H9 (cell line): ENCODE measurements at regions not wholly inside any gene's neighbourhood (a gene's known extent, or its start where the extent isn't known, plus 50 kb on each side); places are given as distances from the start of the nearest gene placed in this dataset.

ENCODE experiments used
- DNase-seq: peaks from one replicate; pipeline ENCODE4 v3.0.0-alpha.2; 2017
- H2AFZ ChIP-seq: one replicate; pipeline ENCODE4 v1.6.1; 2013; ENCODE audit warnings: mild to moderate bottlenecking, low read length, control low read depth, moderate library complexity
- H2AK5ac ChIP-seq: 2 replicates; pipeline ENCODE4 v1.6.1; 2013; ENCODE audit warnings: low read length, control low read depth, mixed read lengths; ENCODE audit not compliant: insufficient read length
- H2BK120ac ChIP-seq: one replicate; pipeline ENCODE4 v1.6.1; 2013; ENCODE audit warnings: low read depth, mild to moderate bottlenecking, low read length, control low read depth, inconsistent platforms; ENCODE audit not compliant: poor library complexity, severe bottlenecking
- H2BK12ac ChIP-seq: 2 replicates; pipeline ENCODE4 v1.6.1; 2013; ENCODE audit warnings: low read length, control low read depth, mixed read lengths, low read depth; ENCODE audit not compliant: insufficient read length
- H2BK15ac ChIP-seq: 2 replicates; pipeline ENCODE4 v1.6.1; 2013; ENCODE audit warnings: low read depth, low read length, control low read depth
- H2BK20ac ChIP-seq: one replicate; pipeline ENCODE4 v1.6.1; 2013; ENCODE audit warnings: low read depth, mild to moderate bottlenecking, low read length, control low read depth, inconsistent platforms; ENCODE audit not compliant: poor library complexity, severe bottlenecking
- H2BK5ac ChIP-seq: 2 replicates; pipeline ENCODE4 v1.6.1; 2013; ENCODE audit warnings: low read length, control low read depth, mixed read lengths; ENCODE audit not compliant: insufficient read length
- H3K14ac ChIP-seq: 2 replicates; pipeline ENCODE4 v1.6.1; 2013; ENCODE audit warnings: low read length, control low read depth; ENCODE audit not compliant: insufficient read depth
- H3K18ac ChIP-seq: 2 replicates; pipeline ENCODE4 v1.6.1; 2013; ENCODE audit warnings: low read depth, mild to moderate bottlenecking, mixed read lengths, low read length, control low read depth; ENCODE audit not compliant: insufficient read length
- H3K23ac ChIP-seq: 2 replicates; pipeline ENCODE4 v1.6.1; 2013; ENCODE audit warnings: low read length, control low read depth, mixed read lengths, low read depth; ENCODE audit not compliant: insufficient read length
- H3K23me2 ChIP-seq: 2 replicates; pipeline ENCODE4 v1.6.1; 2013; ENCODE audit warnings: low read depth, mild to moderate bottlenecking, mixed read lengths, low read length, control low read depth; ENCODE audit not compliant: insufficient read length, poor library complexity, severe bottlenecking
- H3K27ac ChIP-seq: 2 replicates; pipeline ENCODE4 v1.5.1; 2013; ENCODE audit warnings: low read length, control low read depth, mixed read lengths, low read depth; ENCODE audit not compliant: insufficient read length
- H3K27me3 ChIP-seq: 2 replicates; pipeline ENCODE4 v1.6.1; 2013; ENCODE audit warnings: low read length, control low read depth, inconsistent platforms; ENCODE audit not compliant: insufficient read depth
- H3K4ac ChIP-seq: 2 replicates; pipeline ENCODE4 v1.6.1; 2013; ENCODE audit warnings: low read depth, mild to moderate bottlenecking, control low read depth, inconsistent platforms, low read length, moderate library complexity
- H3K4me1 ChIP-seq: 2 replicates; pipeline ENCODE4 v1.6.1; 2013; ENCODE audit warnings: low read length, control low read depth, inconsistent platforms; ENCODE audit not compliant: insufficient read depth
- H3K4me2 ChIP-seq: 2 replicates; pipeline ENCODE4 v1.6.1; 2013; ENCODE audit warnings: low read length, control low read depth, mixed read lengths; ENCODE audit not compliant: insufficient read length, insufficient read depth
- H3K56ac ChIP-seq: 2 replicates; pipeline ENCODE4 v1.6.1; 2013; ENCODE audit warnings: low read depth, mild to moderate bottlenecking, mixed read lengths, low read length, control low read depth; ENCODE audit not compliant: insufficient read length
- H3K79me1 ChIP-seq: 2 replicates; pipeline ENCODE4 v1.6.1; 2013; ENCODE audit warnings: low read depth, mild to moderate bottlenecking, moderate library complexity, low read length, control low read depth, inconsistent platforms; ENCODE audit not compliant: insufficient read depth, poor library complexity, severe bottlenecking
- H3K79me2 ChIP-seq: 2 replicates; pipeline ENCODE4 v1.6.1; 2013; ENCODE audit warnings: low read length, control low read depth, inconsistent platforms; ENCODE audit not compliant: insufficient read depth
- H3K9ac ChIP-seq: 2 replicates; pipeline ENCODE4 v1.6.1; 2013; ENCODE audit warnings: low read length, control low read depth, mixed read lengths; ENCODE audit not compliant: insufficient read length; ENCODE audit errors: extremely low read depth
- H3K9me3 ChIP-seq: one replicate; pipeline ENCODE4 v1.6.1; 2013; ENCODE audit warnings: low read depth, low read length, inconsistent platforms; ENCODE audit not compliant: control insufficient read depth
- H3T11ph ChIP-seq: one replicate; pipeline ENCODE4 v1.6.1; 2013; ENCODE audit warnings: mild to moderate bottlenecking, low read length, control low read depth, inconsistent platforms
- H4K20me1 ChIP-seq: one replicate; pipeline ENCODE4 v1.6.1; 2013; ENCODE audit not compliant: control insufficient read depth, insufficient read length, insufficient read depth
- H4K5ac ChIP-seq: 2 replicates; pipeline ENCODE4 v1.6.1; 2013; ENCODE audit warnings: low read depth, mild to moderate bottlenecking, mixed read lengths, low read length, control low read depth; ENCODE audit not compliant: insufficient read length
- H4K8ac ChIP-seq: replicated peaks from 2 replicates; pipeline ENCODE4 v1.6.1; 2013; ENCODE audit warnings: low read length, control low read depth, mixed read lengths, low read depth; ENCODE audit not compliant: insufficient read length
- H4K91ac ChIP-seq: 2 replicates; pipeline ENCODE4 v1.6.1; 2013; ENCODE audit warnings: low read depth, mild to moderate bottlenecking, moderate library complexity, mixed read lengths, low read length, control low read depth; ENCODE audit not compliant: insufficient read length
- H3K27ac Mint-ChIP-seq, 3 experiments: 2 replicates in 2 of 3; 3 replicates in 1 of 3; pipeline ENCODE4 v1.8.0; 2020 to 2021; ENCODE audit warnings: mixed read lengths in 3 of 3, mild to moderate bottlenecking in 1 of 3, moderate library complexity in 1 of 3
- H3K27me3 Mint-ChIP-seq: 2 replicates; pipeline ENCODE4 v1.8.0; 2021; ENCODE audit warnings: low read depth, mild to moderate bottlenecking, moderate library complexity, mixed read lengths
- H3K36me3 Mint-ChIP-seq, 3 experiments: 2 replicates in 2 of 3; 3 replicates in 1 of 3; pipeline ENCODE4 v1.8.0; 2020 to 2021; ENCODE audit warnings: low read depth in 3 of 3, mixed read lengths in 3 of 3; ENCODE audit not compliant: insufficient read depth in 1 of 3
- H3K4me1 Mint-ChIP-seq, 2 experiments: 2 replicates each; pipeline ENCODE4 v1.8.0; 2020; ENCODE audit warnings: mixed read lengths in 2 of 2
- H3K4me3 Mint-ChIP-seq, 2 experiments: 2 replicates in 1 of 2; 3 replicates in 1 of 2; pipeline ENCODE4 v1.8.0; 2020 to 2021; ENCODE audit warnings: mild to moderate bottlenecking in 2 of 2, mixed read lengths in 2 of 2, moderate library complexity in 1 of 2
- H3K9me3 Mint-ChIP-seq, 2 experiments: 2 replicates in 1 of 2; 3 replicates in 1 of 2; pipeline ENCODE4 v1.8.0; 2020; ENCODE audit warnings: mild to moderate bottlenecking in 2 of 2, mixed read lengths in 2 of 2, moderate library complexity in 1 of 2
- WGBS: extraction: QIAGEN DNeasy Blood & Tissue Kit; methylation state at CpG from one replicate; pipeline ENCODE4 v1.1.7; 2013; ENCODE audit warnings: missing lambda C conversion rate, low lambda C conversion rate, mixed read lengths; ENCODE audit not compliant: insufficient read length; ENCODE audit errors: extremely low coverage; 5-methylcytosine and 5-hydroxymethylcytosine counted together
- TF ChIP-seq, protein P1 (sequence below): fragments of 200-600 bp; sonication (generic); conservative IDR thresholded peaks from 3 replicates; pipeline ENCODE4 v1.8.0; 2021; ENCODE audit warnings: antibody characterized with exemption, mild to moderate bottlenecking

DNA sequence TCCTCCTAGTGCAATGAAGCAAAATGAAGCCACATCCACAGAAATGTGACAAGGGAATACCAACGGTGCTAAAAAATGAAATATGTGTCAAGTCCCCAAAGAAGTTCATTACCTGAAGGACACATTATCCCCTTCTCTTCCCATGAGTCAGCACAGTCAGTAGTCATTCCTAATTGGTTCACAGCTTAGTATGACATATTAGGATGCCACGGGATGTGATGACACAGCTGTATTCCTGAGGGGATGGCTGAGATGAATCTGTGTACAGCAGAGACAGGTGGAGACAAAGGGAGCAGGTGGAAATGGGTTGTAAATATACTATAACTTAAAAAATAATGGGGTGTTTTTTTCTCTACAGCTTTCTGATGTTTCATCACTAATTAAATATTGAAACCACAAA is 273.4 kb downstream of the ARRDC4 start:
- Mint-ChIP-seq H3K9me3 (0 out of 5 replicates have a peak, but pooled peaks cover 0 to 2% of the 10 kb centered on the region in 2 experiments), H3K27ac (no peak overlapping the region), H3K4me3 (no peak overlapping the region), H3K36me3 (no peaks in the 10 kb centered on the region), H3K4me1 (no peaks in the 10 kb centered on the region), H3K27me3 (peaks cover 9% of the 10 kb centered on the region)
- Histone ChIP-seq H3K27me3 (no peaks in the 10 kb centered on the region), H3K4ac (no peak overlapping the region), H3K18ac (no peak overlapping the region), H3K23me2 (no peaks in the 10 kb centered on the region), H2BK12ac (no peak overlapping the region), H3K56ac (no peak overlapping the region), H3K14ac (no peak overlapping the region), H3K23ac (no peak overlapping the region), H4K5ac (no peak overlapping the region), H3K27ac (no peak overlapping the region), H3K9me3 (no peaks in the 10 kb centered on the region), H4K8ac (no peak overlapping the region), H3K4me2 (no peak overlapping the region), H2AFZ (no peak overlapping the region), H2BK15ac (no peak overlapping the region), H2BK20ac (no peak overlapping the region), H3K9ac (no peak overlapping the region), H3K4me1 (no peaks in the 10 kb centered on the region), H3T11ph (no peak overlapping the region), H2BK5ac (no peak overlapping the region), H2BK120ac (no peak overlapping the region), H4K20me1 (no peaks in the 10 kb centered on the region), H3K79me1 (no peaks in the 10 kb centered on the region), H3K79me2 (no peaks in the 10 kb centered on the region), H2AK5ac (no peak overlapping the region), H4K91ac (no peak overlapping the region)
- TF ChIP-seq, protein P1, sequence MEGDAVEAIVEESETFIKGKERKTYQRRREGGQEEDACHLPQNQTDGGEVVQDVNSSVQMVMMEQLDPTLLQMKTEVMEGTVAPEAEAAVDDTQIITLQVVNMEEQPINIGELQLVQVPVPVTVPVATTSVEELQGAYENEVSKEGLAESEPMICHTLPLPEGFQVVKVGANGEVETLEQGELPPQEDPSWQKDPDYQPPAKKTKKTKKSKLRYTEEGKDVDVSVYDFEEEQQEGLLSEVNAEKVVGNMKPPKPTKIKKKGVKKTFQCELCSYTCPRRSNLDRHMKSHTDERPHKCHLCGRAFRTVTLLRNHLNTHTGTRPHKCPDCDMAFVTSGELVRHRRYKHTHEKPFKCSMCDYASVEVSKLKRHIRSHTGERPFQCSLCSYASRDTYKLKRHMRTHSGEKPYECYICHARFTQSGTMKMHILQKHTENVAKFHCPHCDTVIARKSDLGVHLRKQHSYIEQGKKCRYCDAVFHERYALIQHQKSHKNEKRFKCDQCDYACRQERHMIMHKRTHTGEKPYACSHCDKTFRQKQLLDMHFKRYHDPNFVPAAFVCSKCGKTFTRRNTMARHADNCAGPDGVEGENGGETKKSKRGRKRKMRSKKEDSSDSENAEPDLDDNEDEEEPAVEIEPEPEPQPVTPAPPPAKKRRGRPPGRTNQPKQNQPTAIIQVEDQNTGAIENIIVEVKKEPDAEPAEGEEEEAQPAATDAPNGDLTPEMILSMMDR: no peak
- WGBS: no CpG with 5 or more reads among the region's 2 CpGs
- no peak for DNase-seq
